A673 (cell line): ENCODE measurements at regions not wholly inside any gene's neighbourhood (a gene's known extent, or its start where the extent isn't known, plus 50 kb on each side); places are given as distances from the start of the nearest gene placed in this dataset.

Experiments used
- BruUV-seq: library from RNA; stranded (reverse); fragments of 400-500 nt; replicated peaks from 2 replicates; lab custom pipeline; 2021; lab: Mats Ljungman, UMichigan
- CTCF ChIA-PET: fragments of 300-600 bp; sonication (Branson Sonifier 250); formaldehyde crosslinking; loops from one replicate; lab custom pipeline; 2022; ENCODE audit warnings: antibody characterized with exemption; lab: Charles Lee
- POLR2A ChIA-PET: fragments of 300-600 bp; sonication (Branson Sonifier 250); formaldehyde crosslinking; loops from one replicate; lab custom pipeline; 2022; ENCODE audit warnings: antibody characterized with exemption; ENCODE audit not compliant: low non-redundant PET; lab: Charles Lee
- DNase-seq: peaks from one replicate; pipeline ENCODE4 v3.0.0-alpha.2; 2015; ENCODE audit warnings: low spot score
- H3K27ac ChIP-seq: fragments of 200-600 bp; sonication (generic); 2 replicates; pipeline ENCODE4 v1.5.1; 2016; ENCODE audit warnings: mixed run types, low read depth, mild to moderate bottlenecking, mixed read lengths, antibody characterized with exemption, low read length; ENCODE audit not compliant: poor library complexity, severe bottlenecking
- H3K27me3 ChIP-seq: fragments of 200-600 bp; sonication (generic); replicated peaks from 2 replicates; pipeline ENCODE4 v1.6.1; 2017; ENCODE audit warnings: mixed run types, low read depth, mild to moderate bottlenecking, mixed read lengths, antibody characterized with exemption, low read length; ENCODE audit not compliant: insufficient read depth, poor library complexity
- H3K36me3 ChIP-seq: fragments of 200-600 bp; sonication (generic); 2 replicates; pipeline ENCODE4 v1.6.1; 2016; ENCODE audit warnings: mixed run types, mild to moderate bottlenecking, mixed read lengths, antibody characterized with exemption, low read length; ENCODE audit not compliant: insufficient read depth, poor library complexity, severe bottlenecking
- H3K4me1 ChIP-seq: fragments of 200-600 bp; sonication (generic); 2 replicates; pipeline ENCODE4 v1.6.1; 2017; ENCODE audit warnings: mixed run types, mild to moderate bottlenecking, mixed read lengths, antibody characterized with exemption, low read length; ENCODE audit not compliant: insufficient read depth, poor library complexity, severe bottlenecking
- H3K4me3 ChIP-seq: fragments of 200-600 bp; sonication (generic); 2 replicates; pipeline ENCODE4 v1.5.1; 2016; ENCODE audit warnings: low read depth, mixed run types, mild to moderate bottlenecking, mixed read lengths, low read length; ENCODE audit not compliant: poor library complexity, severe bottlenecking
- H3K9me3 ChIP-seq: fragments of 200-600 bp; sonication (generic); 2 replicates; pipeline ENCODE4 v1.6.1; 2016; ENCODE audit warnings: mixed run types, low read depth, mild to moderate bottlenecking, mixed read lengths, antibody characterized with exemption, low read length; ENCODE audit not compliant: poor library complexity, severe bottlenecking
- EZH2 ChIP-seq: fragments of 200-600 bp; sonication (generic); IDR thresholded peaks from 2 replicates; pipeline ENCODE4 v1.6.1; 2017; ENCODE audit warnings: borderline replicate concordance, low read depth, mild to moderate bottlenecking, mixed read lengths, antibody characterized with exemption, low read length; ENCODE audit not compliant: poor library complexity, severe bottlenecking
- intact Hi-C: fragments of 100-400 bp; cut with micrococcal nuclease; formaldehyde crosslinking; loops from one replicate; pipeline ENCODE4 v1.10.0; 2022; ENCODE audit not compliant: unreplicated experiment
- TF ChIP-seq, protein P1 (sequence below): fragments of 300-800, 200-600 bp; sonication (generic); conservative IDR thresholded peaks from 2 replicates; pipeline ENCODE4 v1.5.1; 2017; ENCODE audit warnings: low read depth, mild to moderate bottlenecking, antibody characterized with exemption, low read length, moderate library complexity, mixed read lengths

DNA sequence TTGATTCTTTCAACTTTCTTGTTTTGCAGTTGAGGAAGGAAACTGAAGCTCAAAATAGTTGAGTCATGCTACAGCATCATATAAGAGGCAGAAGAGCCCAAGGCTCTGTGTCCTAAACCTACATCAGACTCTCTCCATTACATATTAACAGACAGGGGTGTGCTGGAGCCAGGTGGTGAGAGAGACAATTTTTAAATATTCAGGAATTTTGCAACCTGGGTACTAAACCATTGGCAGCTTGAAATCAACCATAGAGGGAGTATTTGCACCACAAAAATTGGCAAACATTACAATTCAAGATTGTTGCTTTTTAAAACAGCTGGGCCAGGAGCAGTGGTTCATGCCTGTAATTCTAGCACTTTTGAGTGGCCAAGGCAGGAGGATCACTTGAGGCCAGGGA lies 65.8 kb upstream of the SOX4 start:
- Histone ChIP-seq H3K9me3 (no peaks in the 10 kb centered on the region), H3K36me3 (no peaks in the 10 kb centered on the region), H3K4me3 (no peak overlapping the region), H3K4me1 (no peaks in the 10 kb centered on the region), H3K27me3 (no peaks in the 10 kb centered on the region), H3K27ac (no peak overlapping the region)
- intact Hi-C loops, result no loop called here
- no peak for DNase-seq
- TF ChIP-seq, protein P1, sequence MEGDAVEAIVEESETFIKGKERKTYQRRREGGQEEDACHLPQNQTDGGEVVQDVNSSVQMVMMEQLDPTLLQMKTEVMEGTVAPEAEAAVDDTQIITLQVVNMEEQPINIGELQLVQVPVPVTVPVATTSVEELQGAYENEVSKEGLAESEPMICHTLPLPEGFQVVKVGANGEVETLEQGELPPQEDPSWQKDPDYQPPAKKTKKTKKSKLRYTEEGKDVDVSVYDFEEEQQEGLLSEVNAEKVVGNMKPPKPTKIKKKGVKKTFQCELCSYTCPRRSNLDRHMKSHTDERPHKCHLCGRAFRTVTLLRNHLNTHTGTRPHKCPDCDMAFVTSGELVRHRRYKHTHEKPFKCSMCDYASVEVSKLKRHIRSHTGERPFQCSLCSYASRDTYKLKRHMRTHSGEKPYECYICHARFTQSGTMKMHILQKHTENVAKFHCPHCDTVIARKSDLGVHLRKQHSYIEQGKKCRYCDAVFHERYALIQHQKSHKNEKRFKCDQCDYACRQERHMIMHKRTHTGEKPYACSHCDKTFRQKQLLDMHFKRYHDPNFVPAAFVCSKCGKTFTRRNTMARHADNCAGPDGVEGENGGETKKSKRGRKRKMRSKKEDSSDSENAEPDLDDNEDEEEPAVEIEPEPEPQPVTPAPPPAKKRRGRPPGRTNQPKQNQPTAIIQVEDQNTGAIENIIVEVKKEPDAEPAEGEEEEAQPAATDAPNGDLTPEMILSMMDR, result 0 out of 2 replicates have a peak, but pooled peaks have one; percentile 10
- TF ChIP-seq EZH2, result no peak
- BruUV-seq, result no TSS peak
- ChIA-PET CTCF (interaction anchor here (0.7 kb wide), 1 partner anchor 999 kb away, joined by 12 read pairs; no protein-coding TSS in a partner anchor), POLR2A (interaction anchor here (0.6 kb wide), 1 partner anchor 1907 kb away, joined by 3 read pairs; no protein-coding TSS in a partner anchor)

DNA sequence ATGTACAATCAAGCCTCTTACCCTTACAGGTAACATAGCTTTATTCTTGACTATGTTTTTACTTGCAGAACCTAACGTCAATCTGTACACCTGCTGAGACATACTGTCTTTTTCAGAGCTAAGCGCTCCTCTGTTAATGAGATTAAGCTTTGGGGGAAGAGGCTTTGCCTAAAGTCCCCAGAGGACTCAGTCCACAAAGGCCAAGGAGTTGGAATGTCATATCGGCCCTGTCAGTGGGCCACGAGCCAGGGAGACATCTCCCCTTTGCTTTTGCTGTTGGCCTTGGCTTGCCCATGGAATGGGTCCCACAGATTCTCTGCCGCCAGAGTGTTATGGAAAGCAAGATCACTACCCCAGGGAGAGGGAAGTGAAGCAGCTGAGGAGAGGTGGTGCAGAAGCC lies 64.1 kb upstream of the SOX4 start:
- CTCF ChIA-PET, result no interaction called here
- TF ChIP-seq EZH2, result no peak
- TF ChIP-seq, protein P1, result no peak

DNA sequence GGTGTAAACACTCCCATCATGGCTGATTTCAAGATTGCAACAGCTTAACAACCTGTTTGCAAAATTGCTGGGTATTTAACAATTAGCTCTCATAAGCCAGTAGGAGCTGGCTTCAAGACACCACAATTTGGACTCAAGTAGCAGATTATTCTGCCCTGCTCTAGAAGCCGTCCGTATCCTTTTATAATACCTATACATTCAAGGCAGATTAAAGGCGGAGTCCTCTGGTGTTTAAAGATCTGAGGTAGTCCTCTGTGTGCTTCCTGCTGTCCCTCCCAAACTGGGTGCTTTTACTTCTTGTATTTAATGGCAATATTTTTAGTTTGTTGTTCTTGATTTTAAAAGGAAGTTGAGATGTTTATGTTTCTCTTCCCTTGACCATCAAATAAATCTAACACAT lies 62.2 kb upstream of the SOX4 start:
- no peaks in the 10 kb centered on the region for H3K9me3 ChIP-seq
- BruUV-seq, result no TSS peak
- TF ChIP-seq EZH2, result no peak
- TF ChIP-seq, protein P1, result no peak
- no peaks in the 10 kb centered on the region for H3K36me3 ChIP-seq
- intact Hi-C loops, result no loop called here
- H3K4me3 ChIP-seq, result no peak overlapping the region
- no peak overlapping the region for H3K27ac ChIP-seq
- no peaks in the 10 kb centered on the region for H3K4me1 ChIP-seq
- POLR2A ChIA-PET, result no interaction called here
- CTCF ChIA-PET, result no interaction called here
- DNase-seq, result no peak
- H3K27me3 ChIP-seq, result no peaks in the 10 kb centered on the region

More for the DNA sequence above, 64.1 kb upstream of the SOX4 start:
- no peaks in the 10 kb centered on the region for H3K36me3 ChIP-seq
- no peak for DNase-seq
- H3K4me1 ChIP-seq, result no peaks in the 10 kb centered on the region
- no peaks in the 10 kb centered on the region for H3K9me3 ChIP-seq
- H3K27me3 ChIP-seq, result no peaks in the 10 kb centered on the region
- intact Hi-C loops, result no loop called here
- POLR2A ChIA-PET, result interaction anchor here (0.6 kb wide), 1 partner anchor 1375 kb away, joined by 3 read pairs; no protein-coding TSS in a partner anchor
- H3K4me3 ChIP-seq, result no peak overlapping the region
- BruUV-seq, result no TSS peak
- no peak overlapping the region for H3K27ac ChIP-seq
